SU-DHL-6 (cell line): ENCODE measurements at regions not wholly inside any gene's neighbourhood (a gene's known extent, or its start where the extent isn't known, plus 50 kb on each side); places are given as distances from the start of the nearest gene placed in this dataset.

ENCODE experiments used
- H2AFZ ChIP-seq: fragments of 200-600 bp; sonication (generic); 2 replicates; pipeline ENCODE4 v1.6.1; 2014; ENCODE audit warnings: low read depth, mild to moderate bottlenecking, moderate library complexity, mixed read lengths, antibody characterized with exemption, low read length; ENCODE audit not compliant: severe bottlenecking
- H3F3A ChIP-seq: fragments of 200-600 bp; shearing (Covaris generic); 2 replicates; pipeline ENCODE4 v1.6.0; 2016; ENCODE audit warnings: antibody characterized with exemption, mild to moderate bottlenecking; ENCODE audit not compliant: insufficient read depth
- H3K27ac ChIP-seq: fragments of 200-600 bp; sonication (generic); 2 replicates; pipeline ENCODE4 v1.5.1; 2016; ENCODE audit warnings: low read depth, mild to moderate bottlenecking, low read length, moderate library complexity, mixed read lengths
- H3K27me3 ChIP-seq: fragments of 200-600 bp; sonication (generic), shearing (Covaris generic); 2 replicates; pipeline ENCODE4 v1.6.0; 2014; ENCODE audit warnings: mild to moderate bottlenecking, low read length
- H3K36me3 ChIP-seq: fragments of 200-600 bp; sonication (generic); 2 replicates; pipeline ENCODE4 v1.6.1; 2014; ENCODE audit warnings: mild to moderate bottlenecking, low read length, mixed read lengths
- H3K4me2 ChIP-seq: fragments of 300-600, 200-600 bp; shearing (Covaris generic), sonication (generic); 2 replicates; pipeline ENCODE4 v1.6.0; 2014; ENCODE audit warnings: low read length, low read depth, mild to moderate bottlenecking; ENCODE audit not compliant: poor library complexity, severe bottlenecking
- H3K4me3 ChIP-seq: fragments of 200-600 bp; sonication (generic); 2 replicates; pipeline ENCODE4 v1.5.1; 2014; ENCODE audit warnings: antibody characterized with exemption, low read length, mild to moderate bottlenecking, mixed read lengths; ENCODE audit not compliant: insufficient read depth, poor library complexity, severe bottlenecking
- H3K79me2 ChIP-seq: fragments of 200-600 bp; sonication (generic); 2 replicates; pipeline ENCODE4 v1.6.1; 2014; ENCODE audit warnings: mild to moderate bottlenecking, low read length, moderate library complexity; ENCODE audit not compliant: insufficient read depth
- H3K9ac ChIP-seq: fragments of 200-600 bp; sonication (generic); 2 replicates; pipeline ENCODE4 v1.7.0; 2014; ENCODE audit warnings: mild to moderate bottlenecking, low read length
- H3K9me2 ChIP-seq: fragments of 200-600 bp; sonication (generic); replicated peaks from 2 replicates; pipeline ENCODE4 v1.6.1; 2014; ENCODE audit warnings: low read length; ENCODE audit not compliant: insufficient read depth
- H3K9me3 ChIP-seq: fragments of 200-600 bp; sonication (generic); 2 replicates; pipeline ENCODE4 v1.6.1; 2014; ENCODE audit warnings: low read length, mixed read lengths; ENCODE audit not compliant: insufficient read depth
- H4K20me1 ChIP-seq: fragments of 200-600 bp; sonication (generic); 2 replicates; pipeline ENCODE4 v1.6.1; 2014; ENCODE audit warnings: low read depth, mild to moderate bottlenecking, antibody characterized with exemption, low read length, moderate library complexity, mixed read lengths
- EZH2phosphoT487 ChIP-seq: fragments of 200-600 bp; sonication (generic), shearing (Covaris generic); conservative IDR thresholded peaks from 2 replicates; pipeline ENCODE4 v1.6.1; 2018; ENCODE audit warnings: mild to moderate bottlenecking, antibody characterized with exemption, low read length, moderate library complexity, mixed read lengths
- TF ChIP-seq, protein P1 (sequence below): fragments of 200-600 bp; sonication (generic); IDR thresholded peaks from one replicate; pipeline ENCODE4 v1.5.1; 2017; ENCODE audit warnings: antibody characterized with exemption, mild to moderate bottlenecking, low read length, moderate library complexity; ENCODE audit not compliant: insufficient read depth, poor library complexity, severe bottlenecking

DNA sequence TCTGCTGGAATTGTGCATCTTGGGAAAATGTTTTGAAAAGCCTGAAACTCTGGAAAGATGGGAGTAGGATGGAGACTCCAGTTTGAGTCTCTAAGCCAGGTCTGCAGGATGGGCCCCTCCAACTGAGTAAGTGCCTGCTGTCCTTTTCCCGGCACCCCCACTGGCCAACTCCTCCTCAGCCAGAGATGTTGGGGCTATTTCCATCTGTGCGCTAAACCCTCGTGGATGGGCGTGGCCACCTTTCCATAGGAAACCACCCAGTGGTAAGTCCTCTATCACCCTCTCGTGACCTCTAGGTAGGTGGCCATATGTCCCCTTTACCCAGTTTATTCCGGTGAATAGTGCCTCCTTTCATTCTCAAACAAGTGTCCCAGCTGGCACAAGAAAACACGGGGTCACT lies 250.9 kb downstream of the TOMM20 start:
- H3K27ac ChIP-seq, result no peak overlapping the region
- no peak for TF ChIP-seq EZH2phosphoT487
- TF ChIP-seq, protein P1, sequence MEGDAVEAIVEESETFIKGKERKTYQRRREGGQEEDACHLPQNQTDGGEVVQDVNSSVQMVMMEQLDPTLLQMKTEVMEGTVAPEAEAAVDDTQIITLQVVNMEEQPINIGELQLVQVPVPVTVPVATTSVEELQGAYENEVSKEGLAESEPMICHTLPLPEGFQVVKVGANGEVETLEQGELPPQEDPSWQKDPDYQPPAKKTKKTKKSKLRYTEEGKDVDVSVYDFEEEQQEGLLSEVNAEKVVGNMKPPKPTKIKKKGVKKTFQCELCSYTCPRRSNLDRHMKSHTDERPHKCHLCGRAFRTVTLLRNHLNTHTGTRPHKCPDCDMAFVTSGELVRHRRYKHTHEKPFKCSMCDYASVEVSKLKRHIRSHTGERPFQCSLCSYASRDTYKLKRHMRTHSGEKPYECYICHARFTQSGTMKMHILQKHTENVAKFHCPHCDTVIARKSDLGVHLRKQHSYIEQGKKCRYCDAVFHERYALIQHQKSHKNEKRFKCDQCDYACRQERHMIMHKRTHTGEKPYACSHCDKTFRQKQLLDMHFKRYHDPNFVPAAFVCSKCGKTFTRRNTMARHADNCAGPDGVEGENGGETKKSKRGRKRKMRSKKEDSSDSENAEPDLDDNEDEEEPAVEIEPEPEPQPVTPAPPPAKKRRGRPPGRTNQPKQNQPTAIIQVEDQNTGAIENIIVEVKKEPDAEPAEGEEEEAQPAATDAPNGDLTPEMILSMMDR, result no peak
- no peaks in the 10 kb centered on the region for H3F3A ChIP-seq

DNA sequence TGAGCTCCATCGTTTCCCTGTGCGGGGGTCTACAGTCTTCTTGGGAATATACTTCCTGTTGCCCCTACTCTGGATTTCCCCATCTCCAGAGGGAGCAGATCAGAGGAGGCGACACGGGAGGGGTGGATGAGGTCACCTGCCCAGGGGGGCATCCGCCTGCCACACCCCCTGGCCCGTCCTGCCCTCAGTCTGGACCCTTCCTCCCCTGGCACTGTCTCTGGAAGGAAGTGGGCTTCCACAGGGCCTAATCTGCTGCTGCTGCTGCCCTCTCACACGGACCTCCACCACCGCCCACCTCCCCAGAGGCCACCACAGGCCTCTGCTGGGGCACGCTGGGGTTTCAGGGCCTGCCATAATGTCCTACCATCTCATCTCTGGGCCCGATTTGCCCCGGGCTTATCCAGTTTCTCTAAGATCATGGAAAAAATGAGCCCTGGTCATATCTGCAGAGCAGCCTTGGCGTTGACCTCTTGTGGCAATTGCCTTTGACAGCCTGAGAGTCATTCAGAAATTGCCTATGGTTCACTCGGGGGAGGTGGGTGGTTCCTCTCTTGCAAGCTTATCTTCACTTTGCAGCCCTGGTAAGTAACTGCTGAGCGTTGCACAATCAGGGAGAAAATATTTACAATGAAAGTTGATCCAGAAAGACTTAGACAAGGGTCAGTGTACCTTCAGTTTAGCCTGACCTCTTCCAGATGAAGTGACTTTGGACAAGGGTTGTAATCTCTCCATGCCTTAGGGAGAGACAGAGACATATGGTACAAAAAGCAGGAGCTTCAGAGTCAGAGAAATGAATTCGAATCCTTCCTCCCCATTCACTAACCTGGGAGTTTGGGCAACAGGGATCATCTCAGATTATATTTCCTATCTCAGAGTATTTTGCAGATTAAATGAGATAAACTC lies 252.4 kb downstream of the TOMM20 start:
- Histone ChIP-seq H3K4me3 (no peak overlapping the region), H3F3A (no peaks in the 10 kb centered on the region), H3K27ac (no peak overlapping the region), H3K4me2 (no peak overlapping the region), H3K9me3 (no peaks in the 10 kb centered on the region), H3K79me2 (no peaks in the 10 kb centered on the region), H2AFZ (no peak overlapping the region), H3K27me3 (no peaks in the 10 kb centered on the region), H3K9me2 (no peaks in the 10 kb centered on the region), H4K20me1 (no peaks in the 10 kb centered on the region), H3K9ac (no peak overlapping the region), H3K36me3 (no peaks in the 10 kb centered on the region)
- TF ChIP-seq, protein P1, result no peak
- no peak for TF ChIP-seq EZH2phosphoT487

More for the DNA sequence above, 250.9 kb downstream of the TOMM20 start:
- Histone ChIP-seq H3K79me2 (no peaks in the 10 kb centered on the region), H3K9ac (no peak overlapping the region), H2AFZ (no peak overlapping the region), H3K9me2 (no peaks in the 10 kb centered on the region), H3K4me3 (no peak overlapping the region), H3K4me2 (no peak overlapping the region), H3K9me3 (no peaks in the 10 kb centered on the region), H3K36me3 (no peaks in the 10 kb centered on the region), H4K20me1 (no peaks in the 10 kb centered on the region), H3K27me3 (no peaks in the 10 kb centered on the region)

DNA sequence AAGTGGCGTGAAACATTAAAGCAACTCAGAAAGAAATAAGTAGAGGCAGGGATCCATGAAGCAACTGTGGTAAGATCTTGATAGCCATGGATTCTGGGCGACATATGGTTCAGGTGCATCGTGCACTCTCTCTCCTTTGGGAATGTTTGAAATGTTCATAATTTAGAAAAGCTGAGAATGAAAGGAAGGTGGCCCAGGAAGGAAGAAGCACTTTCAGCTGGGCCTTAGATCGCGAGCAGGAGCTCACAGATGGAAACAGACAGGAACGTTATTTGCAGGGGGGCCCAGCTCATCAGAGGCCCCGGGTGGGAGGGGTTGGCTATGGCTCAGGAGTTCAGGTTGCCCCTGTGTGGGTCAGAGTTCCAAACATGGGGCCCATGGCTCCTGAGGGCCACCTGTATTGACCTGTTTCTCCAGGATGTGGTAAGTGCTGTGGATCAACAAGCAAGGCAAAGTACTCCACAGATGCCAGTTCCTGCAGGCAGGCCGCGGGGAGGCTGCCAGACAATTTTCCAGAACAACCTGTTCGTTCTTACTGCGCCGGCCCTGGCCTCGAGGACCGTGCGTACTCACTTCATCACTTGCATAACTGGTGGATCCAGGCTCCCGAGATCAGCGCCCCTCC lies 253.2 kb downstream of the TOMM20 start:
- no peaks in the 10 kb centered on the region for H3K36me3 ChIP-seq

More for the DNA sequence above, 253.2 kb downstream of the TOMM20 start:
- no peaks in the 10 kb centered on the region for H3F3A ChIP-seq
- H3K79me2 ChIP-seq, result no peaks in the 10 kb centered on the region
- no peak overlapping the region for H3K4me3 ChIP-seq
- no peaks in the 10 kb centered on the region for H3K9me3 ChIP-seq
- no peaks in the 10 kb centered on the region for H3K27me3 ChIP-seq
- no peaks in the 10 kb centered on the region for H3K9me2 ChIP-seq
- H3K4me2 ChIP-seq, result no peak overlapping the region
- no peak overlapping the region for H2AFZ ChIP-seq
- H3K9ac ChIP-seq, result no peak overlapping the region
- no peak overlapping the region for H3K27ac ChIP-seq
- H4K20me1 ChIP-seq, result no peaks in the 10 kb centered on the region
- TF ChIP-seq, protein P1, result no peak
- no peak for TF ChIP-seq EZH2phosphoT487
